Endothelial cell of umbilical vein (primary cell): ENCODE measurements at regions not wholly inside any gene's neighbourhood (a gene's known extent, or its start where the extent isn't known, plus 50 kb on each side); places are given as distances from the start of the nearest gene placed in this dataset.

ENCODE experiments used
- BruUV-seq: library from RNA; stranded (reverse); fragments of 400-500 nt; replicated peaks from 2 replicates; lab custom pipeline; 2021; lab: Mats Ljungman, UMichigan
- CTCF ChIA-PET: fragments of 300-600, 350-600 bp; sonication (Branson Sonifier 250); formaldehyde crosslinking; loops from one replicate; lab custom pipeline; 2021; ENCODE audit warnings: antibody characterized with exemption, inconsistent platforms; lab: Charles Lee
- POLR2A ChIA-PET: fragments of 300-600, 350-600 bp; sonication (Branson Sonifier 250); formaldehyde crosslinking; loops from one replicate; lab custom pipeline; 2021; ENCODE audit warnings: antibody characterized with exemption, inconsistent platforms; lab: Charles Lee
- DNase-seq: peaks from one replicate; pipeline ENCODE4 v3.0.0-alpha.2; 2011; ENCODE audit warnings: low read depth, low spot score
- FAIRE-seq: peaks from 2 replicates; lab custom pipeline; 2011; peaks lifted over from hg19 to GRCh38; lab: Jason Lieb, UNC
- H2AFZ ChIP-seq: 2 replicates; pipeline ENCODE4 v1.6.0; 2012; ENCODE audit warnings: low read depth, low read length, control low read depth, inconsistent platforms
- H3K27ac ChIP-seq: 2 replicates; pipeline ENCODE4 v1.5.1; 2011; ENCODE audit warnings: low read depth, mild to moderate bottlenecking, control low read depth, low read length, moderate library complexity; ENCODE audit not compliant: insufficient read depth
- H3K27me3 ChIP-seq, 2 experiments: 2 replicates each; pipeline versions ENCODE4 v1.6.0 to v1.6.1; 2011; ENCODE audit warnings: low read length in 2 of 2, mixed read lengths in 1 of 2; ENCODE audit not compliant: control insufficient read depth in 2 of 2, insufficient read depth in 2 of 2
- H3K36me3 ChIP-seq, 2 experiments: 2 replicates in 1 of 2; 3 replicates in 1 of 2; pipeline ENCODE4 v1.5.1; 2011; ENCODE audit warnings: low read length in 2 of 2, mild to moderate bottlenecking in 1 of 2, moderate library complexity in 1 of 2; ENCODE audit not compliant: control insufficient read depth in 2 of 2, insufficient read depth in 2 of 2; ENCODE audit errors: extremely low read depth in 1 of 2
- H3K4me1 ChIP-seq: 3 replicates; pipeline ENCODE4 v1.5.1; 2011; ENCODE audit warnings: mild to moderate bottlenecking, low read length; ENCODE audit not compliant: control insufficient read depth, insufficient read depth; ENCODE audit errors: extremely low read depth
- H3K4me2 ChIP-seq: 2 replicates; pipeline ENCODE4 v1.6.1; 2011; ENCODE audit warnings: low read length, control low read depth, mixed read lengths; ENCODE audit not compliant: insufficient read depth
- H3K4me3 ChIP-seq, 3 experiments: fragments of 200-600 bp in 1 of 3; sonication (generic), shearing (Covaris generic) in 1 of 3; replicated peaks in 1 of 3; 2 replicates each; pipeline ENCODE4 v1.5.1; 2011 to 2016; ENCODE audit warnings: control low read depth in 3 of 3, low read length in 3 of 3, mild to moderate bottlenecking in 2 of 3, inconsistent platforms in 1 of 3, low read depth in 1 of 3, moderate library complexity in 1 of 3; ENCODE audit not compliant: insufficient read depth in 1 of 3
- H3K79me2 ChIP-seq: 2 replicates; pipeline ENCODE4 v1.6.0; 2012; ENCODE audit warnings: low read length, inconsistent platforms; ENCODE audit not compliant: control insufficient read depth, insufficient read depth
- H3K9ac ChIP-seq: replicated peaks from 2 replicates; pipeline ENCODE3; 2011; ENCODE audit warnings: low read length, control low read depth; ENCODE audit not compliant: insufficient read depth; ENCODE audit errors: extremely low read depth
- H3K9me1 ChIP-seq: replicated peaks from 3 replicates; pipeline ENCODE4 v1.6.0; 2011; ENCODE audit warnings: mild to moderate bottlenecking, low read length; ENCODE audit not compliant: control insufficient read depth, insufficient read depth; ENCODE audit errors: extremely low read depth
- H3K9me3 ChIP-seq: replicated peaks from 2 replicates; pipeline ENCODE4 v1.5.1; 2012; ENCODE audit warnings: low read length, inconsistent platforms; ENCODE audit not compliant: control insufficient read depth, insufficient read depth
- H4K20me1 ChIP-seq: replicated peaks from 2 replicates; pipeline ENCODE3; 2011; ENCODE audit warnings: mild to moderate bottlenecking, low read length; ENCODE audit not compliant: control insufficient read depth, insufficient read depth; ENCODE audit errors: extremely low read depth
- EZH2 ChIP-seq: IDR thresholded peaks from 2 replicates; pipeline ENCODE4 v1.6.1; 2012; ENCODE audit warnings: borderline replicate concordance, low read depth, mild to moderate bottlenecking, moderate library complexity, low read length, inconsistent platforms; ENCODE audit not compliant: severe bottlenecking
- GATA2 ChIP-seq: IDR thresholded peaks from 2 replicates; pipeline ENCODE4 v1.7.0; 2011; ENCODE audit warnings: low read depth, mild to moderate bottlenecking, moderate library complexity, mixed read lengths, low read length; ENCODE audit not compliant: insufficient read length, insufficient read depth
- JUN ChIP-seq: IDR thresholded peaks from 2 replicates; pipeline ENCODE4 v1.6.1; 2011; ENCODE audit warnings: borderline replicate concordance, low read depth; ENCODE audit not compliant: insufficient read length, insufficient read depth
- MAX ChIP-seq: IDR thresholded peaks from 2 replicates; pipeline ENCODE4 v1.6.1; 2011; ENCODE audit not compliant: insufficient read depth, insufficient read length
- POLR2A ChIP-seq: IDR thresholded peaks from 2 replicates; pipeline ENCODE4 v1.6.1; 2012; ENCODE audit warnings: low read depth, mild to moderate bottlenecking, control low read depth, low read length
- POLR2AphosphoS5 ChIP-seq: IDR thresholded peaks from 2 replicates; pipeline ENCODE4 v1.6.1; 2012; ENCODE audit warnings: low read depth, mild to moderate bottlenecking, control low read depth, low read length, moderate library complexity; ENCODE audit not compliant: insufficient read depth
- dilution Hi-C: fragments of 300-500 bp; cut with MboI; formaldehyde crosslinking; loops from one replicate; pipeline ENCODE4 v1.15.0; 2019; ENCODE audit warnings: low sequenced_read_pairs; ENCODE audit not compliant: extremely low pct_ligation_motif_present
- intact Hi-C: fragments of 100-400 bp; cut with micrococcal nuclease; formaldehyde crosslinking; loops from one replicate; pipeline ENCODE4 v1.10.0; 2022
- TF ChIP-seq, protein P1 (sequence below), 2 donors: IDR thresholded peaks; 1 replicate in 1 of 2; 2 replicates in 1 of 2; pipeline ENCODE4 v1.5.1; 2011; ENCODE audit warnings: low read length in 2 of 2, mild to moderate bottlenecking in 2 of 2, moderate library complexity in 2 of 2, control low read depth in 1 of 2, inconsistent platforms in 1 of 2, low read depth in 1 of 2; ENCODE audit not compliant: insufficient read depth in 1 of 2; ENCODE audit errors: extremely low read depth in 1 of 2

- ChIA-PET POLR2A (no interaction called here), CTCF (no interaction called here)
- TF ChIP-seq, protein P1, sequence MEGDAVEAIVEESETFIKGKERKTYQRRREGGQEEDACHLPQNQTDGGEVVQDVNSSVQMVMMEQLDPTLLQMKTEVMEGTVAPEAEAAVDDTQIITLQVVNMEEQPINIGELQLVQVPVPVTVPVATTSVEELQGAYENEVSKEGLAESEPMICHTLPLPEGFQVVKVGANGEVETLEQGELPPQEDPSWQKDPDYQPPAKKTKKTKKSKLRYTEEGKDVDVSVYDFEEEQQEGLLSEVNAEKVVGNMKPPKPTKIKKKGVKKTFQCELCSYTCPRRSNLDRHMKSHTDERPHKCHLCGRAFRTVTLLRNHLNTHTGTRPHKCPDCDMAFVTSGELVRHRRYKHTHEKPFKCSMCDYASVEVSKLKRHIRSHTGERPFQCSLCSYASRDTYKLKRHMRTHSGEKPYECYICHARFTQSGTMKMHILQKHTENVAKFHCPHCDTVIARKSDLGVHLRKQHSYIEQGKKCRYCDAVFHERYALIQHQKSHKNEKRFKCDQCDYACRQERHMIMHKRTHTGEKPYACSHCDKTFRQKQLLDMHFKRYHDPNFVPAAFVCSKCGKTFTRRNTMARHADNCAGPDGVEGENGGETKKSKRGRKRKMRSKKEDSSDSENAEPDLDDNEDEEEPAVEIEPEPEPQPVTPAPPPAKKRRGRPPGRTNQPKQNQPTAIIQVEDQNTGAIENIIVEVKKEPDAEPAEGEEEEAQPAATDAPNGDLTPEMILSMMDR (IDR thresholded peaks at IDR 0.05; ENCODE audit: extremely low read depth in 1 of 2, insufficient read depth in 1 of 2, low read depth in 1 of 2, low read length in 2 of 2): no peak
- TF ChIP-seq MAX: no peak
- TF ChIP-seq POLR2AphosphoS5: no peak
- no peak for TF ChIP-seq POLR2A
- no peak for TF ChIP-seq EZH2
- no peak for TF ChIP-seq GATA2
- no peak for TF ChIP-seq JUN
- Histone ChIP-seq H3K9me1 (no peaks in the 10 kb centered on the region), H3K27ac (no peak overlapping the region), H3K4me3 (no peak overlapping the region), H3K4me2 (no peak overlapping the region), H3K9ac (no peak overlapping the region), H3K79me2 (no peaks in the 10 kb centered on the region), H3K4me1 (no peaks in the 10 kb centered on the region), H2AFZ (no peak overlapping the region), H3K36me3 (no peaks in the 10 kb centered on the region), H3K27me3 (no peaks in the 10 kb centered on the region), H3K9me3 (peaks cover 5% of the 10 kb centered on the region), H4K20me1 (no peaks in the 10 kb centered on the region)
- intact Hi-C loops: no loop called here
- BruUV-seq: no TSS peak
- DNase-seq (no peak), FAIRE-seq (no peak)
- dilution Hi-C loops: no loop called here
Measured at GRCh38 chr10:108904163-108904838, 1019.0 kb downstream of the XPNPEP1 start.
